DOHH2 (cell line): ENCODE measurements at regions not wholly inside any gene's neighbourhood (a gene's known extent, or its start where the extent isn't known, plus 50 kb on each side); places are given as distances from the start of the nearest gene placed in this dataset.

Source experiments
- EZH2phosphoT487 ChIP-seq: fragments of 200-600 bp; sonication (generic); IDR thresholded peaks from 2 replicates; pipeline ENCODE4 v1.6.1; 2017; ENCODE audit warnings: borderline replicate concordance, mild to moderate bottlenecking, antibody characterized with exemption, low read length, moderate library complexity, mixed read lengths
- TF ChIP-seq, protein P1 (sequence below): fragments of 200-600 bp; sonication (generic); IDR thresholded peaks from one replicate; pipeline ENCODE4 v1.5.1; 2014; ENCODE audit warnings: antibody characterized with exemption, mild to moderate bottlenecking, low read depth, low read length; ENCODE audit not compliant: poor library complexity, severe bottlenecking

DNA sequence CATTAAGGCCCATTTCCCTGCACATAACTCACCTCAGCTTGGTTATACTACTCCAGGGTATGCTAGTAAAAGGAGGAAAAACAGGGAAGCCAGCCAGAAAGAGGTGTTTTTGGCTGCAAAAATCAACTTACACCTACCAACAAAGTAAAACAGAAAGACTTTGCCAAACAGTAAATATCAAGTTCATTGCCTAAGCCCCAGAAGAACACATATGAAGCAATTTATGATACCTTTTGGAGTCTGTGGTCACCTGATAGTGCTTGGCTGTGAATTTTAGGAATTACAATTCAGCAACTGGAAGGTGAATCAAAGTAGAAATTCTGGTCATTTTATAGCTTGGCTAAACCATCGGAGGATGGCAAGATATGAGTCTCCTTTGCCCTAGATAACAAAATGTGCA lies 463.7 kb upstream of the CLINT1 start:
- TF ChIP-seq, protein P1, sequence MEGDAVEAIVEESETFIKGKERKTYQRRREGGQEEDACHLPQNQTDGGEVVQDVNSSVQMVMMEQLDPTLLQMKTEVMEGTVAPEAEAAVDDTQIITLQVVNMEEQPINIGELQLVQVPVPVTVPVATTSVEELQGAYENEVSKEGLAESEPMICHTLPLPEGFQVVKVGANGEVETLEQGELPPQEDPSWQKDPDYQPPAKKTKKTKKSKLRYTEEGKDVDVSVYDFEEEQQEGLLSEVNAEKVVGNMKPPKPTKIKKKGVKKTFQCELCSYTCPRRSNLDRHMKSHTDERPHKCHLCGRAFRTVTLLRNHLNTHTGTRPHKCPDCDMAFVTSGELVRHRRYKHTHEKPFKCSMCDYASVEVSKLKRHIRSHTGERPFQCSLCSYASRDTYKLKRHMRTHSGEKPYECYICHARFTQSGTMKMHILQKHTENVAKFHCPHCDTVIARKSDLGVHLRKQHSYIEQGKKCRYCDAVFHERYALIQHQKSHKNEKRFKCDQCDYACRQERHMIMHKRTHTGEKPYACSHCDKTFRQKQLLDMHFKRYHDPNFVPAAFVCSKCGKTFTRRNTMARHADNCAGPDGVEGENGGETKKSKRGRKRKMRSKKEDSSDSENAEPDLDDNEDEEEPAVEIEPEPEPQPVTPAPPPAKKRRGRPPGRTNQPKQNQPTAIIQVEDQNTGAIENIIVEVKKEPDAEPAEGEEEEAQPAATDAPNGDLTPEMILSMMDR = no peak
- TF ChIP-seq EZH2phosphoT487 = no peak
